ENCODE measurements at regions not wholly inside any gene's neighbourhood (a gene's known extent, or its start where the extent isn't known, plus 50 kb on each side); places are given as distances from the start of the nearest gene placed in this dataset.

GRCh38 chr3:5762506-5762905 lies 575.0 kb downstream of the EDEM1 start:
- Histone ChIP-seq H3K36me3 (ENCODE audit: control insufficient read depth, insufficient read depth, low read length) (no peaks in the 10 kb centered on the region), H3K4me3 (ENCODE audit: low read depth, low read length) (no peak overlapping the region), H3K27me3 (ENCODE audit: control insufficient read depth, insufficient read depth, low read length) (no peaks in the 10 kb centered on the region)
- ChIA-PET CTCF (interaction anchor here (1.1 kb wide), 1 partner anchor 20 kb away, joined by 4 read pairs; no protein-coding TSS in a partner anchor), POLR2A (no interaction called here)
- no peak for DNase-seq (ENCODE audit: low read depth)
- TF ChIP-seq CTCF (IDR thresholded peaks at IDR 0.05; ENCODE audit: insufficient read depth, low read depth, low read length), result no peak

- ChIA-PET CTCF (no interaction called here), POLR2A (no interaction called here)
- no peak overlapping the region for H3K4me3 ChIP-seq (ENCODE audit: low read depth, low read length)
- H3K27me3 ChIP-seq (ENCODE audit: control insufficient read depth, insufficient read depth, low read length), result no peaks in the 10 kb centered on the region
- no peak for TF ChIP-seq CTCF (IDR thresholded peaks at IDR 0.05; ENCODE audit: insufficient read depth, low read depth, low read length)
- DNase-seq (ENCODE audit: low read depth), result no peak
- no peaks in the 10 kb centered on the region for H3K36me3 ChIP-seq (ENCODE audit: control insufficient read depth, insufficient read depth, low read length)
These were observed 579.3 kb downstream of the EDEM1 start for GRCh38 chr3:5766848-5767247.

- CTCF ChIA-PET, result no interaction called here
- POLR2A ChIA-PET, result no interaction called here
- DNase-seq (ENCODE audit: low read depth), result no peak
These were observed 579.8 kb downstream of the EDEM1 start for GRCh38 chr3:5767304-5767703.

GRCh38 chr3:5768281-5768945 lies 580.9 kb downstream of the EDEM1 start:
- ChIA-PET POLR2A (no interaction called here), CTCF (no interaction called here)

More at GRCh38 chr3:5767304-5767703, 579.8 kb downstream of the EDEM1 start:
- no peaks in the 10 kb centered on the region for H3K36me3 ChIP-seq (ENCODE audit: control insufficient read depth, insufficient read depth, low read length)
- no peak for TF ChIP-seq CTCF (IDR thresholded peaks at IDR 0.05; ENCODE audit: insufficient read depth, low read depth, low read length)
- no peaks in the 10 kb centered on the region for H3K27me3 ChIP-seq (ENCODE audit: control insufficient read depth, insufficient read depth, low read length)
- H3K4me3 ChIP-seq (ENCODE audit: low read depth, low read length), result no peak overlapping the region

GRCh38 chr3:5769825-5770224 lies 582.3 kb downstream of the EDEM1 start:
- no peak for TF ChIP-seq CTCF (IDR thresholded peaks at IDR 0.05; ENCODE audit: insufficient read depth, low read depth, low read length)
- Histone ChIP-seq H3K4me3 (ENCODE audit: low read depth, low read length) (no peak overlapping the region), H3K36me3 (ENCODE audit: control insufficient read depth, insufficient read depth, low read length) (no peaks in the 10 kb centered on the region), H3K27me3 (ENCODE audit: control insufficient read depth, insufficient read depth, low read length) (no peaks in the 10 kb centered on the region)
- no peak for DNase-seq (ENCODE audit: low read depth)
- ChIA-PET POLR2A (no interaction called here), CTCF (no interaction called here)

More at GRCh38 chr3:5768281-5768945, 580.9 kb downstream of the EDEM1 start:
- no peaks in the 10 kb centered on the region for H3K36me3 ChIP-seq (ENCODE audit: control insufficient read depth, insufficient read depth, low read length)
- DNase-seq (ENCODE audit: low read depth), result no peak
- TF ChIP-seq CTCF (IDR thresholded peaks at IDR 0.05; ENCODE audit: insufficient read depth, low read depth, low read length), result no peak
- H3K4me3 ChIP-seq (ENCODE audit: low read depth, low read length), result no peak overlapping the region
- no peaks in the 10 kb centered on the region for H3K27me3 ChIP-seq (ENCODE audit: control insufficient read depth, insufficient read depth, low read length)

All from BJ (cell line).